GM23338 (cell line): ENCODE measurements at regions not wholly inside any gene's neighbourhood (a gene's known extent, or its start where the extent isn't known, plus 50 kb on each side); places are given as distances from the start of the nearest gene placed in this dataset.
"Not testable (repeated sequence)": the region's sequence is repeated elsewhere in the genome, so short reads cannot be mapped to it uniquely, and the experiment has no call there.

Experiments
- ATAC-seq: fragments of 200-7000 bp; cut with Tn5 transposase; 3 replicates; pipeline ENCODE4 v1.9.1; 2020
- DNase-seq: peaks from one replicate; pipeline ENCODE4 v3.0.0-alpha.2; 2015; ENCODE audit warnings: low spot score
- H2AFZ ChIP-seq: fragments of 200-600 bp; sonication (generic); 2 replicates; pipeline ENCODE4 v1.8.0; 2016; ENCODE audit warnings: antibody characterized with exemption, mild to moderate bottlenecking, moderate library complexity
- H3F3A ChIP-seq: fragments of 200-600 bp; sonication (generic); replicated peaks from 2 replicates; pipeline ENCODE4 v1.8.0; 2017; ENCODE audit warnings: antibody characterized with exemption, mixed run types, low read depth
- H3K27ac ChIP-seq: fragments of 200-600 bp; sonication (generic); 2 replicates; pipeline ENCODE4 v1.6.1; 2016; ENCODE audit warnings: low read depth
- H3K27me3 ChIP-seq: fragments of 200-600 bp; sonication (generic); 2 replicates; pipeline ENCODE4 v1.8.0; 2016; ENCODE audit warnings: mild to moderate bottlenecking, mixed run types, moderate library complexity; ENCODE audit not compliant: insufficient read depth
- H3K36me3 ChIP-seq: fragments of 200-600 bp; sonication (generic); 2 replicates; pipeline ENCODE4 v1.8.0; 2016; ENCODE audit warnings: mild to moderate bottlenecking; ENCODE audit not compliant: insufficient read depth
- H3K4me1 ChIP-seq: fragments of 200-600 bp; sonication (generic); 2 replicates; pipeline ENCODE4 v1.8.0; 2016; ENCODE audit warnings: mild to moderate bottlenecking, moderate library complexity; ENCODE audit not compliant: insufficient read depth
- H3K4me2 ChIP-seq: fragments of 200-600 bp; sonication (generic); 2 replicates; pipeline ENCODE4 v1.7.1; 2017; ENCODE audit warnings: mixed run types
- H3K4me3 ChIP-seq: fragments of 200-600 bp; sonication (generic); 2 replicates; pipeline ENCODE4 v1.6.1; 2016; ENCODE audit warnings: mixed run types
- H3K79me2 ChIP-seq: fragments of 200-600 bp; sonication (generic); replicated peaks from 2 replicates; pipeline ENCODE4 v1.8.0; 2017; ENCODE audit warnings: mild to moderate bottlenecking; ENCODE audit not compliant: insufficient read depth
- H3K9me2 ChIP-seq: fragments of 200-600 bp; sonication (generic); 2 replicates; pipeline ENCODE4 v1.8.0; 2017; ENCODE audit not compliant: insufficient read depth
- H4K20me1 ChIP-seq: fragments of 200-600 bp; sonication (generic); replicated peaks from 2 replicates; pipeline ENCODE4 v1.8.0; 2017; ENCODE audit warnings: mild to moderate bottlenecking; ENCODE audit not compliant: insufficient read depth
- H3K27ac Mint-ChIP-seq: 2 replicates; pipeline ENCODE4 v1.8.0; 2020; ENCODE audit warnings: inconsistent platforms, mild to moderate bottlenecking, moderate library complexity, mixed read lengths
- H3K27me3 Mint-ChIP-seq: 3 replicates; pipeline ENCODE4 v1.8.0; 2022; ENCODE audit warnings: low read depth, mild to moderate bottlenecking, moderate library complexity, mixed read lengths, inconsistent platforms; ENCODE audit not compliant: insufficient read depth, poor library complexity
- H3K36me3 Mint-ChIP-seq: 3 replicates; pipeline ENCODE4 v1.8.0; 2021; ENCODE audit warnings: low read depth, mild to moderate bottlenecking, inconsistent platforms, moderate library complexity, mixed read lengths
- H3K4me1 Mint-ChIP-seq: 3 replicates; pipeline ENCODE4 v1.8.0; 2020; ENCODE audit warnings: mild to moderate bottlenecking, inconsistent platforms, mixed read lengths
- H3K4me3 Mint-ChIP-seq: 3 replicates; pipeline ENCODE4 v1.8.0; 2021; ENCODE audit warnings: moderate library complexity, mild to moderate bottlenecking, inconsistent platforms, mixed read lengths
- H3K9me3 Mint-ChIP-seq: 3 replicates; pipeline ENCODE4 v1.8.0; 2020; ENCODE audit warnings: moderate library complexity, mild to moderate bottlenecking, inconsistent platforms, mixed read lengths
- CTCF ChIP-seq, 2 experiments: fragments of 200-600 bp in 1 of 2; sonication (generic) in 1 of 2; conservative IDR thresholded peaks; 2 replicates each; pipeline versions ENCODE4 v1.5.1 to v1.6.1; 2016 to 2017; ENCODE audit warnings: antibody characterized with exemption in 2 of 2, low read depth in 2 of 2, mild to moderate bottlenecking in 2 of 2, moderate library complexity in 1 of 2
- NANOG ChIP-seq: IDR thresholded peaks from 2 replicates; pipeline ENCODE4 v1.6.1; 2016; ENCODE audit warnings: antibody characterized with exemption, borderline replicate concordance
- POLR2AphosphoS5 ChIP-seq: IDR thresholded peaks from 2 replicates; pipeline ENCODE4 v1.6.1; 2016; ENCODE audit warnings: antibody characterized with exemption, low read depth
- ZNF114 ChIP-seq: fragments of 250-450 bp; sonication (Bioruptor Pico); IDR thresholded peaks from 2 replicates; pipeline ENCODE4 v1.5.0; 2020; ENCODE audit warnings: mild to moderate bottlenecking, moderate library complexity
- ZNF331 ChIP-seq: fragments of 250-450 bp; sonication (Bioruptor Pico); IDR thresholded peaks from 2 replicates; pipeline ENCODE4 v1.5.0; 2020; ENCODE audit warnings: low read depth, mild to moderate bottlenecking, moderate library complexity
- TF ChIP-seq, protein P1 (sequence below): IDR thresholded peaks from one replicate; pipeline ENCODE4 v1.6.1; 2018; ENCODE audit warnings: antibody characterized with exemption; ENCODE audit not compliant: unreplicated experiment

- peak overlapping the region; percentile 44; the same call in 1 of the 2 replicates for H3K4me2 ChIP-seq
- H2AFZ ChIP-seq = no peak overlapping the region
- ATAC-seq (no peak), DNase-seq (no peak)
- H3K27me3 ChIP-seq = no peaks in the 10 kb centered on the region
- Mint-ChIP-seq H3K4me3 (no peak overlapping the region), H3K9me3 (peaks cover 7% of the 10 kb centered on the region; the same call in 2 of the 3 replicates), H3K27me3 (no peaks in the 10 kb centered on the region), H3K4me1 (peaks cover 21% of the 10 kb centered on the region), H3K36me3 (peaks cover 18% of the 10 kb centered on the region), H3K27ac (0 out of 2 replicates have a peak overlapping the region, but pooled peaks have one; percentile 13)
- H3F3A ChIP-seq = no peaks in the 10 kb centered on the region
- no peak overlapping the region for H3K27ac ChIP-seq
- H3K9me2 ChIP-seq = peaks cover 30% of the 10 kb centered on the region
- H3K4me3 ChIP-seq = no peak overlapping the region
- no peak for TF ChIP-seq ZNF331 (CRISPR knock-in tag)
- no peak for TF ChIP-seq ZNF114 (CRISPR knock-in tag)
- TF ChIP-seq, protein P1, sequence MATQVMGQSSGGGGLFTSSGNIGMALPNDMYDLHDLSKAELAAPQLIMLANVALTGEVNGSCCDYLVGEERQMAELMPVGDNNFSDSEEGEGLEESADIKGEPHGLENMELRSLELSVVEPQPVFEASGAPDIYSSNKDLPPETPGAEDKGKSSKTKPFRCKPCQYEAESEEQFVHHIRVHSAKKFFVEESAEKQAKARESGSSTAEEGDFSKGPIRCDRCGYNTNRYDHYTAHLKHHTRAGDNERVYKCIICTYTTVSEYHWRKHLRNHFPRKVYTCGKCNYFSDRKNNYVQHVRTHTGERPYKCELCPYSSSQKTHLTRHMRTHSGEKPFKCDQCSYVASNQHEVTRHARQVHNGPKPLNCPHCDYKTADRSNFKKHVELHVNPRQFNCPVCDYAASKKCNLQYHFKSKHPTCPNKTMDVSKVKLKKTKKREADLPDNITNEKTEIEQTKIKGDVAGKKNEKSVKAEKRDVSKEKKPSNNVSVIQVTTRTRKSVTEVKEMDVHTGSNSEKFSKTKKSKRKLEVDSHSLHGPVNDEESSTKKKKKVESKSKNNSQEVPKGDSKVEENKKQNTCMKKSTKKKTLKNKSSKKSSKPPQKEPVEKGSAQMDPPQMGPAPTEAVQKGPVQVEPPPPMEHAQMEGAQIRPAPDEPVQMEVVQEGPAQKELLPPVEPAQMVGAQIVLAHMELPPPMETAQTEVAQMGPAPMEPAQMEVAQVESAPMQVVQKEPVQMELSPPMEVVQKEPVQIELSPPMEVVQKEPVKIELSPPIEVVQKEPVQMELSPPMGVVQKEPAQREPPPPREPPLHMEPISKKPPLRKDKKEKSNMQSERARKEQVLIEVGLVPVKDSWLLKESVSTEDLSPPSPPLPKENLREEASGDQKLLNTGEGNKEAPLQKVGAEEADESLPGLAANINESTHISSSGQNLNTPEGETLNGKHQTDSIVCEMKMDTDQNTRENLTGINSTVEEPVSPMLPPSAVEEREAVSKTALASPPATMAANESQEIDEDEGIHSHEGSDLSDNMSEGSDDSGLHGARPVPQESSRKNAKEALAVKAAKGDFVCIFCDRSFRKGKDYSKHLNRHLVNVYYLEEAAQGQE = no peak
- TF ChIP-seq POLR2AphosphoS5 = no peak
- TF ChIP-seq NANOG = no peak
- no peak for TF ChIP-seq CTCF (conservative IDR thresholded peaks at IDR 0.05; ENCODE audit: low read depth in 2 of 2)
- H4K20me1 ChIP-seq = no peaks in the 10 kb centered on the region
- H3K79me2 ChIP-seq = no peaks in the 10 kb centered on the region
- H3K36me3 ChIP-seq = no peaks in the 10 kb centered on the region
- H3K4me1 ChIP-seq = peaks cover 23% of the 10 kb centered on the region
Measured at GRCh38 chr9:106039151-106039935, 345.0 kb downstream of the TMEM38B start.

DNA sequence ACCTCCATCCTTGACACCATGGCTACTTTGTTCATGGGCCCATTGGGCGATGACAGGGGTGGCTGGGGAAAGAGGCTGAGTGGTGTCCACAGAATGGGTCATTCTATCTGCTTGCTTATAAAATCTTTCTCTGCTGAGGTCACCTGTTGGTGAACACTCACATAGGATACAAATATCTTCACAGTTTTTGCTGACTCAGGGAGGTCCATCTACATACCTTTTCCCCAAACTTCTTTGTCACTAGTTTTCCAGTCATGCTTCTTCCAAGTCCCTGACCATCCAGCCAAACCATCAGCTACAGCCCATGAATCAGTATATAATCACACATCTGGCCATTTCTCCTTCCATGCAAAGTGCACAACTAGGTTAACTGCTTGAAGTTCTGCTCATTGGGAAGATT lies 347.6 kb downstream of the TMEM38B start:
- H3K4me3 Mint-ChIP-seq, H4K20me1 ChIP-seq: not testable (repeated sequence)

More for the DNA sequence above, 347.6 kb downstream of the TMEM38B start:
- H3K27me3 ChIP-seq, ATAC-seq, H3K79me2 ChIP-seq, H3K27ac ChIP-seq, DNase-seq, H3F3A ChIP-seq, H3K4me3 ChIP-seq, H3K27ac Mint-ChIP-seq, H3K36me3 ChIP-seq, H3K27me3 Mint-ChIP-seq, H3K4me2 ChIP-seq, H2AFZ ChIP-seq: not testable (repeated sequence)
- Mint-ChIP-seq H3K4me1 (peaks cover 21% of the 10 kb centered on the region), H3K36me3 (peaks cover 23% of the 10 kb centered on the region), H3K9me3 (peaks cover 11% of the 10 kb centered on the region; the same call in 2 of the 3 replicates)
- Histone ChIP-seq H3K9me2 (peaks cover 16% of the 10 kb centered on the region; the same call in 1 of the 2 replicates), H3K4me1 (peaks cover 19% of the 10 kb centered on the region)
